KOPT-K1 (cell line): ENCODE measurements at regions not wholly inside any gene's neighbourhood (a gene's known extent, or its start where the extent isn't known, plus 50 kb on each side); places are given as distances from the start of the nearest gene placed in this dataset.

Experiments
- H3K27ac ChIP-seq: fragments of 200-600 bp; sonication (generic); 2 replicates; pipeline ENCODE4 v1.5.1; 2016; ENCODE audit warnings: antibody characterized with exemption, mild to moderate bottlenecking, low read depth, low read length; ENCODE audit not compliant: poor library complexity, severe bottlenecking
- H3K36me3 ChIP-seq: fragments of 200-600 bp; sonication (generic); 2 replicates; pipeline ENCODE4 v1.5.1; 2017; ENCODE audit warnings: antibody characterized with exemption, mild to moderate bottlenecking, low read length, moderate library complexity; ENCODE audit not compliant: insufficient read depth
- H3K9me3 ChIP-seq: fragments of 200-600 bp; sonication (generic); 2 replicates; pipeline ENCODE4 v1.5.1; 2017; ENCODE audit warnings: antibody characterized with exemption, low read length, mild to moderate bottlenecking; ENCODE audit not compliant: insufficient read depth, poor library complexity, severe bottlenecking

- Histone ChIP-seq H3K27ac (no peak overlapping the region), H3K36me3 (no peaks in the 10 kb centered on the region), H3K9me3 (peaks cover 3% of the 10 kb centered on the region)
These were observed 376.7 kb downstream of the S1PR1 start for GRCh38 chr1:101613546-101613945.

GRCh38 chr1:101618900-101619299, 377.8 kb downstream of the OLFM3 start:
- H3K36me3 ChIP-seq, result no peaks in the 10 kb centered on the region
- H3K27ac ChIP-seq, result no peak overlapping the region
- H3K9me3 ChIP-seq, result no peaks in the 10 kb centered on the region

- Histone ChIP-seq H3K36me3 (no peaks in the 10 kb centered on the region), H3K9me3 (no peaks in the 10 kb centered on the region), H3K27ac (no peak overlapping the region)
These were observed 364.0 kb downstream of the OLFM3 start for GRCh38 chr1:101632548-101633272.

GRCh38 chr1:101645810-101646209, 350.9 kb downstream of the OLFM3 start:
- Histone ChIP-seq H3K9me3 (no peaks in the 10 kb centered on the region), H3K36me3 (no peaks in the 10 kb centered on the region), H3K27ac (no peak overlapping the region)

GRCh38 chr1:101652484-101652883, 344.2 kb downstream of the OLFM3 start:
- Histone ChIP-seq H3K36me3 (no peaks in the 10 kb centered on the region), H3K27ac (no peak overlapping the region), H3K9me3 (peaks cover 4% of the 10 kb centered on the region)

- H3K36me3 ChIP-seq, result no peaks in the 10 kb centered on the region
- peaks cover 4% of the 10 kb centered on the region for H3K9me3 ChIP-seq
- no peak overlapping the region for H3K27ac ChIP-seq
These were observed 343.2 kb downstream of the OLFM3 start for GRCh38 chr1:101653482-101653946.

GRCh38 chr1:101664726-101665125, 332.0 kb downstream of the OLFM3 start:
- no peaks in the 10 kb centered on the region for H3K36me3 ChIP-seq
- H3K27ac ChIP-seq, result no peak overlapping the region
- no peaks in the 10 kb centered on the region for H3K9me3 ChIP-seq

GRCh38 chr1:101667761-101668160, 329.0 kb downstream of the OLFM3 start:
- no peaks in the 10 kb centered on the region for H3K36me3 ChIP-seq
- no peak overlapping the region for H3K27ac ChIP-seq
- no peaks in the 10 kb centered on the region for H3K9me3 ChIP-seq

- no peaks in the 10 kb centered on the region for H3K9me3 ChIP-seq
- no peaks in the 10 kb centered on the region for H3K36me3 ChIP-seq
- no peak overlapping the region for H3K27ac ChIP-seq
These were observed 313.6 kb downstream of the OLFM3 start for GRCh38 chr1:101683136-101683535.

GRCh38 chr1:101683561-101683960, 313.2 kb downstream of the OLFM3 start:
- Histone ChIP-seq H3K9me3 (no peaks in the 10 kb centered on the region), H3K36me3 (no peaks in the 10 kb centered on the region), H3K27ac (no peak overlapping the region)

GRCh38 chr1:101697072-101697471, 299.7 kb downstream of the OLFM3 start:
- no peaks in the 10 kb centered on the region for H3K9me3 ChIP-seq
- no peaks in the 10 kb centered on the region for H3K36me3 ChIP-seq
- no peak overlapping the region for H3K27ac ChIP-seq

- Histone ChIP-seq H3K27ac (no peak overlapping the region), H3K36me3 (no peaks in the 10 kb centered on the region), H3K9me3 (no peaks in the 10 kb centered on the region)
These were observed 298.0 kb downstream of the OLFM3 start for GRCh38 chr1:101698681-101699080.

- no peaks in the 10 kb centered on the region for H3K36me3 ChIP-seq
- H3K27ac ChIP-seq, result no peak overlapping the region
- no peaks in the 10 kb centered on the region for H3K9me3 ChIP-seq
These were observed 291.8 kb downstream of the OLFM3 start for GRCh38 chr1:101704895-101705294.

GRCh38 chr1:101706366-101706765, 290.4 kb downstream of the OLFM3 start:
- Histone ChIP-seq H3K27ac (no peak overlapping the region), H3K9me3 (no peaks in the 10 kb centered on the region), H3K36me3 (no peaks in the 10 kb centered on the region)

GRCh38 chr1:101709721-101710120, 287.0 kb downstream of the OLFM3 start:
- Histone ChIP-seq H3K27ac (no peak overlapping the region), H3K9me3 (no peaks in the 10 kb centered on the region), H3K36me3 (no peaks in the 10 kb centered on the region)

GRCh38 chr1:101713760-101714159, 283.0 kb downstream of the OLFM3 start:
- H3K9me3 ChIP-seq, result no peaks in the 10 kb centered on the region
- no peaks in the 10 kb centered on the region for H3K36me3 ChIP-seq
- H3K27ac ChIP-seq, result no peak overlapping the region
